Activated CD4-positive, alpha-beta T cell treated with anti-CD3 and anti-CD28 coated beads, Interleukin-2, amount 50 U/mL, for 1 hour (primary cell): ENCODE measurements at regions not wholly inside any gene's neighbourhood (a gene's known extent, or its start where the extent isn't known, plus 50 kb on each side); places are given as distances from the start of the nearest gene placed in this dataset.

Experiments used
- DNase-seq: peaks from one replicate; pipeline ENCODE4 v3.0.0-alpha.2; 2020

- no peak for DNase-seq
These were observed 67.9 kb upstream of the ZNF462 start for GRCh38 chr9:106795031-106795430.

GRCh38 chr9:106796771-106797170 lies 66.2 kb upstream of the ZNF462 start:
- no peak for DNase-seq

GRCh38 chr9:106797299-106797698 lies 65.7 kb upstream of the ZNF462 start:
- no peak for DNase-seq

DNA sequence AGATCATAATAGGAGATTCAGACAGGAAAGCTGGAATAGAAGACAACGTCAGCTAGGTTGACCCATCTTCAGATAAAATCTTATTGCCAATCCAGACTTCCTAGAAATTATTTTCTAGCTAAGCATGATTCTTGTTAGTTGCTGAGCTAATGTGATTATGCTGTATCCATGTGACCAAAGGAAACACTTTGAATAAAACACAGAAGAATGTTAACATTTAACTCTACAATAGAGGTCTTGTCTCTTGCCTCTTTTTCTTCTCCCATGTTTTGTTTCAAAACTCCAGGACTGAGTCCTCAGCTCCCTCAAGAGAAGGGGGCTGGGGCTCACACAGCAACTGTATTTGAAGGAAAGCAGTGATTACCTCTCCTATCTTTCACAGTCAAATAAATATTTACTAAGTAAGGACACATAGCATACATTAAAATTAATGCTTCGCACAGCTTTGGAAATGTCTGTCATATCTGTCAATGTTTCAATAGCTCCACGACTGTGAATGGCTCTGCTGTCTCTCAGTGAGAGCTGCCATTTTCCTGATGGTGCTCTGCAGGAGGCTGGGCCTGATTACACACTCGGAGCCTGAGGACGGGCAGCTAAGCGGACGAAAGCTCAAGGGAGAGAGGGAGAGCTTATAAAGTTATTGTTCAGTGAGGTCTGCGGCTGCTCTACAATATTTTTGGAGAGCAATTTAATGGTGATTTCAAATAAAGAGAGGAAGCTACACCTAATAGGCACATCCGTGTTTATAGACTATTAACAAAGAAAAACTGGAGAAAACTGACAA lies 64.8 kb upstream of the ZNF462 start:
- DNase-seq = no peak

- no peak for DNase-seq
These were observed 63.8 kb upstream of the ZNF462 start for GRCh38 chr9:106799152-106799551.

DNA sequence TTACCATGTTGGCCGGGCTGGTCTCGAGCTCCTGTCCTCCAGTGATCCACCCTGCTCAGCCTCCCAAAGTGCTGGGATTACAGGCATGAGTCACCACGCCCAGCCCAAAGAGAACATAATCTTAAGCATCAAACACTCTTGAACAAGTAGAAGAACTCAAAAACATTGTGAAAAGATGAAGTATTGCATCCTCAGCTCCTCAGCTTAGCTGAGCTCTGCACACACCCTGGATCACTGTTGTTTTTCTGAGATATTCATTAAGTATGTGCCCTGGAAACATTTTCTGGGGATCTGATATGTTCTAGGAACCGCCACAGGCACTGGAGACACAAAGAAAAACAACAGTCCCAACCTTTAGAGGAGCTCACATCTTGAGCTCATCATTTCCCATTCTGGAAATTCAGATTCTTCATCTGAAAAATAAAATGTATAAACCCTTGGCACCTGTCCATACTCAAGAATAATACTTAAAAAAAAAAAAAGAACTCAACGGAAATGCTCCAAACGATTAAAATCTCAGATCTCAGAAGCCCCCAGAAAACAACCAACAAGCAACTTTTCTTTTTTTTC lies 62.2 kb upstream of the ZNF462 start:
- no peak for DNase-seq

GRCh38 chr9:106801816-106802215 lies 61.1 kb upstream of the ZNF462 start:
- DNase-seq = no peak
